Fibroblast of lung (primary cell): ENCODE measurements at regions not wholly inside any gene's neighbourhood (a gene's known extent, or its start where the extent isn't known, plus 50 kb on each side); places are given as distances from the start of the nearest gene placed in this dataset.

Source experiments
- EZH2 ChIP-seq: IDR thresholded peaks from 2 replicates; pipeline ENCODE4 v1.5.1; 2012; ENCODE audit warnings: low read length, control low read depth, mild to moderate bottlenecking; ENCODE audit errors: missing control alignments
- TF ChIP-seq, protein P1 (sequence below), 2 donors: IDR thresholded peaks in 1 of 2; conservative IDR thresholded peaks in 1 of 2; 1 replicate in 1 of 2; 2 replicates in 1 of 2; pipeline ENCODE4 v1.5.1; 2011 to 2012; ENCODE audit warnings: low read length in 2 of 2, control low read depth in 1 of 2, inconsistent platforms in 1 of 2, low read depth in 1 of 2, mild to moderate bottlenecking in 1 of 2

DNA sequence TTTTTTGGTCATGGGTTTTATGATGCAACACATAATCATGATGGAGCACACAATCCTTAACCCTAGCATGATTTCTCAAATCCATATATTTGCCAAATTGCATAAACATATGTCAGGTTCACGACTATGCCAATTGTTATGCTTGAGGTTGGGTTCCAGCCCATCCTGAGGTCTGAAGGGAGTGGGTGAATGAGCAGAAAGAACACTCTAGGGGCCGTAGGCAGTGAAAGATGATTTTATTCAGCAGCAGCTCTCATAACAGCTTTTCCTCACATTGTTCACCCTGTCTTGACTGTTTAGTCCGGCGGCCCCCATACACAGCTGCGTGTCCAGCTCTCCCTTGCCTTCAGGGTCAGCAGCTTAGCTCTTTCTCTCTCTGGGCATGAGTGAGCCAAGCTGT, 627.7 kb downstream of the PLA2G4A start:
- TF ChIP-seq, protein P1, sequence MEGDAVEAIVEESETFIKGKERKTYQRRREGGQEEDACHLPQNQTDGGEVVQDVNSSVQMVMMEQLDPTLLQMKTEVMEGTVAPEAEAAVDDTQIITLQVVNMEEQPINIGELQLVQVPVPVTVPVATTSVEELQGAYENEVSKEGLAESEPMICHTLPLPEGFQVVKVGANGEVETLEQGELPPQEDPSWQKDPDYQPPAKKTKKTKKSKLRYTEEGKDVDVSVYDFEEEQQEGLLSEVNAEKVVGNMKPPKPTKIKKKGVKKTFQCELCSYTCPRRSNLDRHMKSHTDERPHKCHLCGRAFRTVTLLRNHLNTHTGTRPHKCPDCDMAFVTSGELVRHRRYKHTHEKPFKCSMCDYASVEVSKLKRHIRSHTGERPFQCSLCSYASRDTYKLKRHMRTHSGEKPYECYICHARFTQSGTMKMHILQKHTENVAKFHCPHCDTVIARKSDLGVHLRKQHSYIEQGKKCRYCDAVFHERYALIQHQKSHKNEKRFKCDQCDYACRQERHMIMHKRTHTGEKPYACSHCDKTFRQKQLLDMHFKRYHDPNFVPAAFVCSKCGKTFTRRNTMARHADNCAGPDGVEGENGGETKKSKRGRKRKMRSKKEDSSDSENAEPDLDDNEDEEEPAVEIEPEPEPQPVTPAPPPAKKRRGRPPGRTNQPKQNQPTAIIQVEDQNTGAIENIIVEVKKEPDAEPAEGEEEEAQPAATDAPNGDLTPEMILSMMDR (conservative IDR thresholded peaks at IDR 0.05 in 1 of 2, IDR thresholded peaks at IDR 0.05 in 1 of 2; ENCODE audit: low read depth in 1 of 2, low read length in 2 of 2): no peak
- no peak for TF ChIP-seq EZH2
